SK-N-SH treated with all-trans-retinoic acid at 6 μM for 48 hours (cell line): ENCODE measurements at regions not wholly inside any gene's neighbourhood (a gene's known extent, or its start where the extent isn't known, plus 50 kb on each side); places are given as distances from the start of the nearest gene placed in this dataset.

Source experiments
- ATAC-seq: fragments of 200-7000 bp; cut with Tn5 transposase; 3 replicates; pipeline ENCODE4 v1.9.1; 2020; ENCODE audit warnings: mild to moderate bottlenecking, moderate library complexity
- ARNTL ChIP-seq: fragments of 450-650 bp; formaldehyde crosslinking; IDR thresholded peaks from 2 replicates; pipeline ENCODE4 v1.5.0; 2020; ENCODE audit warnings: low read depth, mild to moderate bottlenecking, moderate library complexity, borderline replicate concordance
- BACH2 ChIP-seq: fragments of 250-450 bp; sonication (Bioruptor Pico); IDR thresholded peaks from 2 replicates; pipeline ENCODE4 v1.9.0; 2021; ENCODE audit warnings: mild to moderate bottlenecking, borderline replicate concordance
- CSDC2 ChIP-seq: fragments of 250-450 bp; sonication (Bioruptor Pico); IDR thresholded peaks from 2 replicates; pipeline ENCODE4 v1.5.0; 2020; ENCODE audit warnings: mild to moderate bottlenecking, moderate library complexity
- ESRRG ChIP-seq: fragments of 250-450 bp; sonication (Bioruptor Pico); IDR thresholded peaks from 2 replicates; pipeline ENCODE4 v1.6.1; 2021; ENCODE audit warnings: mild to moderate bottlenecking
- GLIS3 ChIP-seq: fragments of 250-450 bp; sonication (Bioruptor Pico); IDR thresholded peaks from 2 replicates; pipeline ENCODE4 v1.5.0; 2020; ENCODE audit warnings: mild to moderate bottlenecking, moderate library complexity
- ISL1 ChIP-seq: fragments of 250-450 bp; sonication (Bioruptor Pico); IDR thresholded peaks from 2 replicates; pipeline ENCODE4 v2.1.2; 2022; ENCODE audit warnings: mild to moderate bottlenecking, moderate library complexity
- OSR1 ChIP-seq: fragments of 250-450 bp; sonication (Bioruptor Pico); IDR thresholded peaks from 2 replicates; pipeline ENCODE4 v1.8.0; 2022; ENCODE audit warnings: moderate library complexity, mild to moderate bottlenecking, inconsistent platforms
- PPARA ChIP-seq: fragments of 250-450 bp; sonication (Bioruptor Pico); IDR thresholded peaks from 2 replicates; pipeline ENCODE4 v1.5.0; 2020; ENCODE audit warnings: mild to moderate bottlenecking, borderline replicate concordance
- RARB ChIP-seq: fragments of 250-450 bp; sonication (Bioruptor Pico); IDR thresholded peaks from 2 replicates; pipeline ENCODE4 v1.8.0; 2021; ENCODE audit warnings: mild to moderate bottlenecking, moderate library complexity
- SNAI2 ChIP-seq: fragments of 250-450 bp; sonication (Bioruptor Pico); IDR thresholded peaks from 2 replicates; pipeline ENCODE4 v1.5.0; 2020; ENCODE audit warnings: mild to moderate bottlenecking, moderate library complexity
- TOX ChIP-seq: fragments of 250-450 bp; sonication (Bioruptor Pico); IDR thresholded peaks from 2 replicates; pipeline ENCODE4 v1.8.0; 2021; ENCODE audit warnings: mild to moderate bottlenecking, moderate library complexity, borderline replicate concordance
- ZC3H10 ChIP-seq: fragments of 250-450 bp; sonication (Bioruptor Pico); IDR thresholded peaks from 2 replicates; pipeline ENCODE4 v1.5.1; 2021; ENCODE audit warnings: mild to moderate bottlenecking, moderate library complexity
- ZFP3 ChIP-seq: fragments of 250-450 bp; sonication (Bioruptor Pico); IDR thresholded peaks from 2 replicates; pipeline ENCODE4 v1.5.0; 2020; ENCODE audit warnings: mild to moderate bottlenecking, moderate library complexity
- ZFP30 ChIP-seq: fragments of 450-650 bp; formaldehyde crosslinking; IDR thresholded peaks from 2 replicates; pipeline ENCODE4 v1.5.0; 2022; ENCODE audit warnings: mild to moderate bottlenecking, moderate library complexity
- ZNF565 ChIP-seq: fragments of 450-650 bp; formaldehyde crosslinking; conservative IDR thresholded peaks from 2 replicates; pipeline ENCODE4 v1.5.0; 2020; ENCODE audit warnings: low read depth, mild to moderate bottlenecking, moderate library complexity
- ZNF70 ChIP-seq: fragments of 450-650 bp; formaldehyde crosslinking; IDR thresholded peaks from 2 replicates; pipeline ENCODE4 v1.5.0; 2020; ENCODE audit warnings: mild to moderate bottlenecking, moderate library complexity
- ZNF8 ChIP-seq: fragments of 450-650 bp; formaldehyde crosslinking; IDR thresholded peaks from 2 replicates; pipeline ENCODE4 v1.5.0; 2020; ENCODE audit warnings: mild to moderate bottlenecking, moderate library complexity
- TF ChIP-seq, protein P1 (sequence below): fragments of 250-450 bp; sonication (Bioruptor Pico); IDR thresholded peaks from 2 replicates; pipeline ENCODE4 v1.8.0; 2020; ENCODE audit warnings: mild to moderate bottlenecking, moderate library complexity, borderline replicate concordance
- TF ChIP-seq, protein P2 (sequence below): fragments of 250-450 bp; sonication (Bioruptor Pico); IDR thresholded peaks from 2 replicates; pipeline ENCODE4 v1.5.1; 2021; ENCODE audit warnings: mild to moderate bottlenecking, moderate library complexity
- TF ChIP-seq, protein P3 (sequence below): fragments of 250-450 bp; sonication (Bioruptor Pico); IDR thresholded peaks from 2 replicates; pipeline ENCODE4 v1.5.0; 2020; ENCODE audit warnings: mild to moderate bottlenecking, moderate library complexity
- TF ChIP-seq, protein P4 (sequence below): fragments of 250-450 bp; sonication (Bioruptor Pico); IDR thresholded peaks from 2 replicates; pipeline ENCODE4 v1.8.0; 2021; ENCODE audit warnings: low read depth, mild to moderate bottlenecking, moderate library complexity, borderline replicate concordance
- TF ChIP-seq, protein P5 (sequence below): fragments of 250-450 bp; sonication (Bioruptor Pico); IDR thresholded peaks from 2 replicates; pipeline ENCODE4 v1.5.1; 2020; ENCODE audit warnings: low read depth, mild to moderate bottlenecking, moderate library complexity

DNA sequence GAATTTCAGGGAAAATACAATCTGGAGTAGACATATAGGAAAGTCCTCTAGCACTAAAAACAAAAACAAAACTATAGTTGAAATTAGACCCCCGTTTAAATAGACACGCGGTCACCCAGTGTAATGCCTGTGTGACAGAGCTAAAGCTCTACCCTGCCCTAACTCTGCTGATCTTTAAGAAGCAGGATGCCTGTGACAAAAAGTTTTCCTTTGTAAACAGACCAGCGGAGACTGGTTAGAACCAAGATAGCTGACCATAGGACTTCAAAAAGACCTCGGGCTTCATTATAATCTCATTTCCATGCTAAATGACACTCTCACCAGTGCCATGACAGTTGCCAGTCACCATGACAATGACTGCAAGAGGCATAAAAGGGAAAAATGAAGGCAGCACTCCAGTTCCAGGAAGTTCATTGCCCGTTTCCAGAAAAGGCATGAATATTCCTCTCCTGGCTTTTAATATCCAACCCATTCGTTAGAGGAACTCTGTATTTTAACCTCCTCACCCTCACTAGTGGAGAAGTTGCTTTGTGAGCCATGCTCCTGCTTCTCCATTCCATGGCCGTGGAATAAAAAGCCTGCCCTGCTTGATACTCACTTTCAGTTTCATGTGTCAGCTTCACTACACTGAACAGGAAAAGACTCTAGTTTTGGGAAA lies 157.2 kb upstream of the COPS8 start:
- TF ChIP-seq ZNF565 (CRISPR knock-in tag) (no peak), BACH2 (CRISPR knock-in tag) (no peak), ESRRG (CRISPR knock-in tag) (no peak), ISL1 (CRISPR knock-in tag) (no peak), CSDC2 (CRISPR knock-in tag) (no peak), ZC3H10 (CRISPR knock-in tag) (no peak), PPARA (CRISPR knock-in tag) (no peak), RARB (no peak), ZNF8 (no peak), GLIS3 (CRISPR knock-in tag) (no peak), OSR1 (no peak), ARNTL (no peak), SNAI2 (CRISPR knock-in tag) (no peak), ZFP30 (no peak), TOX (CRISPR knock-in tag) (no peak)
- TF ChIP-seq, protein P1, sequence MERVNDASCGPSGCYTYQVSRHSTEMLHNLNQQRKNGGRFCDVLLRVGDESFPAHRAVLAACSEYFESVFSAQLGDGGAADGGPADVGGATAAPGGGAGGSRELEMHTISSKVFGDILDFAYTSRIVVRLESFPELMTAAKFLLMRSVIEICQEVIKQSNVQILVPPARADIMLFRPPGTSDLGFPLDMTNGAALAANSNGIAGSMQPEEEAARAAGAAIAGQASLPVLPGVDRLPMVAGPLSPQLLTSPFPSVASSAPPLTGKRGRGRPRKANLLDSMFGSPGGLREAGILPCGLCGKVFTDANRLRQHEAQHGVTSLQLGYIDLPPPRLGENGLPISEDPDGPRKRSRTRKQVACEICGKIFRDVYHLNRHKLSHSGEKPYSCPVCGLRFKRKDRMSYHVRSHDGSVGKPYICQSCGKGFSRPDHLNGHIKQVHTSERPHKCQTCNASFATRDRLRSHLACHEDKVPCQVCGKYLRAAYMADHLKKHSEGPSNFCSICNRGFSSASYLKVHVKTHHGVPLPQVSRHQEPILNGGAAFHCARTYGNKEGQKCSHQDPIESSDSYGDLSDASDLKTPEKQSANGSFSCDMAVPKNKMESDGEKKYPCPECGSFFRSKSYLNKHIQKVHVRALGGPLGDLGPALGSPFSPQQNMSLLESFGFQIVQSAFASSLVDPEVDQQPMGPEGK (CRISPR knock-in tag): no peak
- TF ChIP-seq, protein P2, sequence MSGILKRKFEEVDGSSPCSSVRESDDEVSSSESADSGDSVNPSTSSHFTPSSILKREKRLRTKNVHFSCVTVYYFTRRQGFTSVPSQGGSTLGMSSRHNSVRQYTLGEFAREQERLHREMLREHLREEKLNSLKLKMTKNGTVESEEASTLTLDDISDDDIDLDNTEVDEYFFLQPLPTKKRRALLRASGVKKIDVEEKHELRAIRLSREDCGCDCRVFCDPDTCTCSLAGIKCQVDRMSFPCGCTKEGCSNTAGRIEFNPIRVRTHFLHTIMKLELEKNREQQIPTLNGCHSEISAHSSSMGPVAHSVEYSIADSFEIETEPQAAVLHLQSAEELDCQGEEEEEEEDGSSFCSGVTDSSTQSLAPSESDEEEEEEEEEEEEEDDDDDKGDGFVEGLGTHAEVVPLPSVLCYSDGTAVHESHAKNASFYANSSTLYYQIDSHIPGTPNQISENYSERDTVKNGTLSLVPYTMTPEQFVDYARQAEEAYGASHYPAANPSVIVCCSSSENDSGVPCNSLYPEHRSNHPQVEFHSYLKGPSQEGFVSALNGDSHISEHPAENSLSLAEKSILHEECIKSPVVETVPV: no peak
- TF ChIP-seq, protein P3, sequence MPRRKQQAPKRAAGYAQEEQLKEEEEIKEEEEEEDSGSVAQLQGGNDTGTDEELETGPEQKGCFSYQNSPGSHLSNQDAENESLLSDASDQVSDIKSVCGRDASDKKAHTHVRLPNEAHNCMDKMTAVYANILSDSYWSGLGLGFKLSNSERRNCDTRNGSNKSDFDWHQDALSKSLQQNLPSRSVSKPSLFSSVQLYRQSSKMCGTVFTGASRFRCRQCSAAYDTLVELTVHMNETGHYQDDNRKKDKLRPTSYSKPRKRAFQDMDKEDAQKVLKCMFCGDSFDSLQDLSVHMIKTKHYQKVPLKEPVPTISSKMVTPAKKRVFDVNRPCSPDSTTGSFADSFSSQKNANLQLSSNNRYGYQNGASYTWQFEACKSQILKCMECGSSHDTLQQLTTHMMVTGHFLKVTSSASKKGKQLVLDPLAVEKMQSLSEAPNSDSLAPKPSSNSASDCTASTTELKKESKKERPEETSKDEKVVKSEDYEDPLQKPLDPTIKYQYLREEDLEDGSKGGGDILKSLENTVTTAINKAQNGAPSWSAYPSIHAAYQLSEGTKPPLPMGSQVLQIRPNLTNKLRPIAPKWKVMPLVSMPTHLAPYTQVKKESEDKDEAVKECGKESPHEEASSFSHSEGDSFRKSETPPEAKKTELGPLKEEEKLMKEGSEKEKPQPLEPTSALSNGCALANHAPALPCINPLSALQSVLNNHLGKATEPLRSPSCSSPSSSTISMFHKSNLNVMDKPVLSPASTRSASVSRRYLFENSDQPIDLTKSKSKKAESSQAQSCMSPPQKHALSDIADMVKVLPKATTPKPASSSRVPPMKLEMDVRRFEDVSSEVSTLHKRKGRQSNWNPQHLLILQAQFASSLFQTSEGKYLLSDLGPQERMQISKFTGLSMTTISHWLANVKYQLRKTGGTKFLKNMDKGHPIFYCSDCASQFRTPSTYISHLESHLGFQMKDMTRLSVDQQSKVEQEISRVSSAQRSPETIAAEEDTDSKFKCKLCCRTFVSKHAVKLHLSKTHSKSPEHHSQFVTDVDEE (CRISPR knock-in tag): no peak
- TF ChIP-seq, protein P4, sequence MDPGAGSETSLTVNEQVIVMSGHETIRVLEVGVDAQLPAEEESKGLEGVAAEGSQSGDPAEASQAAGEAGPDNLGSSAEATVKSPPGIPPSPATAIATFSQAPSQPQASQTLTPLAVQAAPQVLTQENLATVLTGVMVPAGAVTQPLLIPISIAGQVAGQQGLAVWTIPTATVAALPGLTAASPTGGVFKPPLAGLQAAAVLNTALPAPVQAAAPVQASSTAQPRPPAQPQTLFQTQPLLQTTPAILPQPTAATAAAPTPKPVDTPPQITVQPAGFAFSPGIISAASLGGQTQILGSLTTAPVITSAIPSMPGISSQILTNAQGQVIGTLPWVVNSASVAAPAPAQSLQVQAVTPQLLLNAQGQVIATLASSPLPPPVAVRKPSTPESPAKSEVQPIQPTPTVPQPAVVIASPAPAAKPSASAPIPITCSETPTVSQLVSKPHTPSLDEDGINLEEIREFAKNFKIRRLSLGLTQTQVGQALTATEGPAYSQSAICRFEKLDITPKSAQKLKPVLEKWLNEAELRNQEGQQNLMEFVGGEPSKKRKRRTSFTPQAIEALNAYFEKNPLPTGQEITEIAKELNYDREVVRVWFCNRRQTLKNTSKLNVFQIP (CRISPR knock-in tag): no peak
- TF ChIP-seq, protein P5, sequence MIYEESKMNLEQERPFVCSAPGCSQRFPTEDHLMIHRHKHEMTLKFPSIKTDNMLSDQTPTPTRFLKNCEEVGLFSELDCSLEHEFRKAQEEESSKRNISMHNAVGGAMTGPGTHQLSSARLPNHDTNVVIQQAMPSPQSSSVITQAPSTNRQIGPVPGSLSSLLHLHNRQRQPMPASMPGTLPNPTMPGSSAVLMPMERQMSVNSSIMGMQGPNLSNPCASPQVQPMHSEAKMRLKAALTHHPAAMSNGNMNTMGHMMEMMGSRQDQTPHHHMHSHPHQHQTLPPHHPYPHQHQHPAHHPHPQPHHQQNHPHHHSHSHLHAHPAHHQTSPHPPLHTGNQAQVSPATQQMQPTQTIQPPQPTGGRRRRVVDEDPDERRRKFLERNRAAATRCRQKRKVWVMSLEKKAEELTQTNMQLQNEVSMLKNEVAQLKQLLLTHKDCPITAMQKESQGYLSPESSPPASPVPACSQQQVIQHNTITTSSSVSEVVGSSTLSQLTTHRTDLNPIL (CRISPR knock-in tag): no peak
- ATAC-seq: no peak

DNA sequence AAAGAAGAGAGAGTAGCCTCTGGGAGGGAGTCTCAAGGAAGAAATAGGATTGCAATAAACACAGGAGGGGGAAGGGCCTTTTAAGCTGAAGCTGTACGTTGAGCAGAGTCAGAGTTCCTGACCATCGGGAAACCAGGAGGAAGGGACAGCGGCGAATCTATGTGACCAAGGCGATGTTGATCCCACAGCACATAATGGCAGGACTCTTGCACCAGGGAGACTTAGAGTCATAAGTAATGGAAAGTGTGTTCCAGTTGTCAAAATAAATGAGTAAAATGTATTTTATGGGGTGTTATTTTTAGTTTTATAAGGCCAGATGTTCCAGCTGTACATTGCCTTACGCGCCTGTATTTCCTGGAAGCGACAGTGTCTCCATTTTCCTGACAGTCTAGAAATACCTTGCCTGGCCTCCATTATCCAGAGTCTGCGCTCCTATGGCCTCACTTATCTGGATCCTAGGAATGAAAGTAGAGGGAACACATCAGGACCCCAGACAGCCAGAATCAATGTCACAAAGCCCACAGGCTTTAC lies 152.8 kb upstream of the COPS8 start:
- no peak for ATAC-seq
- TF ChIP-seq, protein P2: no peak

DNA sequence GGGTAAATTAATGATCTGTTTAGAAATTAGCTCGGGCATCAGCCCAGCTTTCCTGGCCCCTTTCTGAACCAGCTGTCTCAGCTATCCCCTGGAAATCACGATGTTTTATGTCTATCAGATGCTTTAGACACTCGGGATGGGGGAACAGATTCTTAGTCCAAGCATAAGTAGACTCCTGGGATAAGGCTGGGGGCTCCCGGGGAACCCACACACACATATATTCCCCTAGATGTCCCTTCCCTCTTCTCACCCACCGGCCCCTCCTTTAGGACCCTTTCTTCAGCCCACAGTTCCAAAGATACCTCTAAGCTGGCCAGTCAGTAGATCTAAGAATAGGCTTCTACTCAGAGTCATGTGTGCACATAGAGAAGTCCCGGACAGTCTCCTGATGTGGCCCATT lies 151.5 kb upstream of the COPS8 start:
- TF ChIP-seq PPARA (CRISPR knock-in tag) (no peak), ZFP3 (CRISPR knock-in tag) (no peak), SNAI2 (CRISPR knock-in tag) (no peak), ZNF70 (CRISPR knock-in tag) (no peak)
- TF ChIP-seq, protein P4 (CRISPR knock-in tag): no peak
- TF ChIP-seq, protein P1 (CRISPR knock-in tag): no peak
- TF ChIP-seq, all 23 proteins: peak for 0
- no peak for ATAC-seq
